ENCODE measurements at regions not wholly inside any gene's neighbourhood (a gene's known extent, or its start where the extent isn't known, plus 50 kb on each side); places are given as distances from the start of the nearest gene placed in this dataset.

DNA sequence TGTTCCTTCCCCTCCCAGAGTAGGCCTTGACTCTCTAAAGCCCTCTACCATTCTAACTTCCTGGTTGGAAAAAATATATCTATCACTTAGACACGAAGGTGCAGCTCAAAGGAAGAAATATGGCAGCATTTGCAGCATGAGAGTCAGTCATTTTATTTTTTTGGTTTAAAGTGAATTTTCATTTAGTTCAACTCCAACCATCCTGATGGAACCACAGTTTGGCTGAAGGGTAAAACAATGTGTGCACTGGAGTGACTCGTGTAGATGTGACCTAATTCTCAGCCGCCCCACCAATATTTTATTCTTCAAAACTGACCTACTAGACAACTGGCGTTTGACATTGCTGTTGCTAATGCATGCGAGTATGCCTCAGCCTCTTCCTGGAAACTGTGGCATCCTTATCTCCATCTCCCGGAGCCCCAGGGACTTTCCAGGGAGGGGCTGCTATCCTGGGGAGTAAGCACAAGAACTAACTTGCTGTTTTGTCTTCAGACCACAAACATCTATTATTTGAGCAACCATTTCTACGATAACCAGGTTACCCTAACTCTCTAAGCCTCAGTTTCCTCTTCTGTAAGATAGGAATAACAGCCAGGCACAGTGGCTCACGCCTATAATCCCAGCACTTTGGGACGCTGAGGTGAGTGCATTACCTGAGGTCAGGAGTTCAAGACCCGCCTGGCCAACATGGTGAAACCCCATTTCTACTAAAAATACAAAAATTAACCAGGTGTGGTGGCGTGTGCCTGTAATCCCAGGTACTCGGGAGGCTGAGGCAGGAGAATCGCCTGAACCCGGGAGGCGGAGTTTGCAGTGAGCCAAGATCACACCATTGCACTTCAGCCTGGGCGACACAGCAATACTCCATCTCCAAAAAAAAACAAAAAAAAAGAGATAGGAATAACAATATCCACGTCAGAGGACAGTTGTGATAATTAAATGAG is 148.7 kb upstream of the JARID2 start:
- ChIA-PET POLR2A (no interaction called here), CTCF (ENCODE audit: low intra/inter-chr PET ratio, low total read pairs) (no interaction called here)
- intact Hi-C loops (cut with micrococcal nuclease; ENCODE audit: unreplicated experiment), result no loop called here
- H3K4me3 ChIP-seq (replicated peaks in 1 of 3; ENCODE audit: insufficient read depth in 1 of 3, low read depth in 2 of 3, low read length in 3 of 3), result no peak overlapping the region
- DNase-seq (ENCODE audit: low spot score) (no peak), ATAC-seq (no peak), FAIRE-seq (no peak)
- H3K79me2 ChIP-seq (ENCODE audit: insufficient read depth, low read length), result no peaks in the 10 kb centered on the region
- in situ Hi-C loops (cut with HindIII; ENCODE audit: extremely low pct_ligation_motif_present, low pct_unique_long_range_greater_than_20kb), result no loop called here
- H3K27ac ChIP-seq (ENCODE audit: extremely low read length, insufficient read depth, low read length), result no peak overlapping the region
- no peaks in the 10 kb centered on the region for H3K9me3 ChIP-seq (ENCODE audit: low read length)
- no peak overlapping the region for H3K9ac ChIP-seq (ENCODE audit: insufficient read depth, low read depth, low read length)
- TF ChIP-seq ARNTL (CRISPR knock-in tag; IDR thresholded peaks at IDR 0.05) (no peak), EEA1 (CRISPR knock-in tag; IDR thresholded peaks at IDR 0.05; ENCODE audit: borderline replicate concordance) (no peak), KLF11 (CRISPR knock-in tag; IDR thresholded peaks at IDR 0.05) (no peak), ARID5B (CRISPR knock-in tag; IDR thresholded peaks at IDR 0.05) (no peak), HCFC1 (IDR thresholded peaks at IDR 0.05; ENCODE audit: low read depth, low read length) (no peak), ZNF24 (IDR thresholded peaks at IDR 0.05) (no peak), RAD21 (CRISPR knock-in tag; IDR thresholded peaks at IDR 0.05) (no peak), E2F1 (CRISPR knock-in tag; IDR thresholded peaks at IDR 0.05) (no peak), JUND (CRISPR knock-in tag; IDR thresholded peaks at IDR 0.05) (no peak), ZNF382 (CRISPR knock-in tag; IDR thresholded peaks at IDR 0.05; ENCODE audit: borderline replicate concordance) (no peak), ZNF572 (CRISPR knock-in tag; IDR thresholded peaks at IDR 0.05) (no peak), BCL6 (CRISPR knock-in tag; IDR thresholded peaks at IDR 0.05) (no peak), TARDBP (CRISPR knock-in tag; IDR thresholded peaks at IDR 0.05) (no peak)
- TF ChIP-seq, protein P1, sequence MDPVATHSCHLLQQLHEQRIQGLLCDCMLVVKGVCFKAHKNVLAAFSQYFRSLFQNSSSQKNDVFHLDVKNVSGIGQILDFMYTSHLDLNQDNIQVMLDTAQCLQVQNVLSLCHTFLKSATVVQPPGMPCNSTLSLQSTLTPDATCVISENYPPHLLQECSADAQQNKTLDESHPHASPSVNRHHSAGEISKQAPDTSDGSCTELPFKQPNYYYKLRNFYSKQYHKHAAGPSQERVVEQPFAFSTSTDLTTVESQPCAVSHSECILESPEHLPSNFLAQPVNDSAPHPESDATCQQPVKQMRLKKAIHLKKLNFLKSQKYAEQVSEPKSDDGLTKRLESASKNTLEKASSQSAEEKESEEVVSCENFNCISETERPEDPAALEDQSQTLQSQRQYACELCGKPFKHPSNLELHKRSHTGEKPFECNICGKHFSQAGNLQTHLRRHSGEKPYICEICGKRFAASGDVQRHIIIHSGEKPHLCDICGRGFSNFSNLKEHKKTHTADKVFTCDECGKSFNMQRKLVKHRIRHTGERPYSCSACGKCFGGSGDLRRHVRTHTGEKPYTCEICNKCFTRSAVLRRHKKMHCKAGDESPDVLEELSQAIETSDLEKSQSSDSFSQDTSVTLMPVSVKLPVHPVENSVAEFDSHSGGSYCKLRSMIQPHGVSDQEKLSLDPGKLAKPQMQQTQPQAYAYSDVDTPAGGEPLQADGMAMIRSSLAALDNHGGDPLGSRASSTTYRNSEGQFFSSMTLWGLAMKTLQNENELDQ (CRISPR knock-in tag; IDR thresholded peaks at IDR 0.05; ENCODE audit: borderline replicate concordance), result no peak
- TF ChIP-seq, protein P2, sequence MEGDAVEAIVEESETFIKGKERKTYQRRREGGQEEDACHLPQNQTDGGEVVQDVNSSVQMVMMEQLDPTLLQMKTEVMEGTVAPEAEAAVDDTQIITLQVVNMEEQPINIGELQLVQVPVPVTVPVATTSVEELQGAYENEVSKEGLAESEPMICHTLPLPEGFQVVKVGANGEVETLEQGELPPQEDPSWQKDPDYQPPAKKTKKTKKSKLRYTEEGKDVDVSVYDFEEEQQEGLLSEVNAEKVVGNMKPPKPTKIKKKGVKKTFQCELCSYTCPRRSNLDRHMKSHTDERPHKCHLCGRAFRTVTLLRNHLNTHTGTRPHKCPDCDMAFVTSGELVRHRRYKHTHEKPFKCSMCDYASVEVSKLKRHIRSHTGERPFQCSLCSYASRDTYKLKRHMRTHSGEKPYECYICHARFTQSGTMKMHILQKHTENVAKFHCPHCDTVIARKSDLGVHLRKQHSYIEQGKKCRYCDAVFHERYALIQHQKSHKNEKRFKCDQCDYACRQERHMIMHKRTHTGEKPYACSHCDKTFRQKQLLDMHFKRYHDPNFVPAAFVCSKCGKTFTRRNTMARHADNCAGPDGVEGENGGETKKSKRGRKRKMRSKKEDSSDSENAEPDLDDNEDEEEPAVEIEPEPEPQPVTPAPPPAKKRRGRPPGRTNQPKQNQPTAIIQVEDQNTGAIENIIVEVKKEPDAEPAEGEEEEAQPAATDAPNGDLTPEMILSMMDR (CRISPR knock-in tag; IDR thresholded peaks at IDR 0.05), result no peak
- H3K4me2 ChIP-seq (ENCODE audit: low read depth, low read length), result no peak overlapping the region
- no peaks in the 10 kb centered on the region for H4K20me1 ChIP-seq (ENCODE audit: insufficient read depth, low read length)
- H3K36me3 ChIP-seq (replicated peaks in 1 of 2; ENCODE audit: control insufficient read depth in 1 of 2, insufficient read depth in 2 of 2, low read length in 2 of 2), result no peaks in the 10 kb centered on the region
- 51% methylated on average over 17 of the region's 17 CpGs for WGBS (ENCODE audit: low lambda C conversion rate)
- no peaks in the 10 kb centered on the region for H3K4me1 ChIP-seq (ENCODE audit: insufficient read depth, low read length)
- BruUV-seq (replicated peaks), result no TSS peak
- no peaks in the 10 kb centered on the region for H3K27me3 ChIP-seq (ENCODE audit: control insufficient read depth in 1 of 2, insufficient read depth in 2 of 2, low read length in 2 of 2)
- no peak overlapping the region for H2AFZ ChIP-seq (ENCODE audit: low read length)

All from HepG2 (cell line).